K562 (cell line): ENCODE measurements at regions not wholly inside any gene's neighbourhood (a gene's known extent, or its start where the extent isn't known, plus 50 kb on each side); places are given as distances from the start of the nearest gene placed in this dataset.

ENCODE experiments used
- CHD4 ChIP-seq: fragments of 200-600 bp; sonication (generic); IDR thresholded peaks from 3 replicates; pipeline ENCODE4 v1.6.1; 2012; ENCODE audit warnings: low read depth, mild to moderate bottlenecking, mixed read lengths, low read length, inconsistent platforms; ENCODE audit not compliant: insufficient read depth, insufficient replicate concordance, poor library complexity, severe bottlenecking
- CHD7 ChIP-seq: fragments of 200-600 bp; sonication (generic); IDR thresholded peaks from one replicate; pipeline ENCODE4 v1.6.1; 2012; ENCODE audit warnings: mild to moderate bottlenecking, low read depth, low read length, inconsistent platforms
- PHB2 ChIP-seq: fragments of 450-650 bp; IDR thresholded peaks from 2 replicates; pipeline ENCODE4 v1.6.1; 2017; ENCODE audit warnings: low read depth
- POLR2AphosphoS2 ChIP-seq: IDR thresholded peaks from 2 replicates; pipeline ENCODE4 v1.6.1; 2012; ENCODE audit warnings: low read length, improper control_type of control experiment
- ZNF764 ChIP-seq: fragments of 250-450 bp; sonication (Bioruptor Pico); IDR thresholded peaks from 2 replicates; pipeline ENCODE4 v1.4.0; 2020; ENCODE audit warnings: low read depth, mild to moderate bottlenecking, moderate library complexity

- TF ChIP-seq CHD7, result no peak
- no peak for TF ChIP-seq PHB2
- no peak for TF ChIP-seq POLR2AphosphoS2
- no peak for TF ChIP-seq ZNF764
- no peak for TF ChIP-seq CHD4
- TF ChIP-seq, all 486 proteins: peak for 0
Measured at GRCh38 chr16:54808890-54809289, 121.8 kb upstream of the IRX5 start (continued).
